Natural killer cell (primary cell): ENCODE measurements at regions not wholly inside any gene's neighbourhood (a gene's known extent, or its start where the extent isn't known, plus 50 kb on each side); places are given as distances from the start of the nearest gene placed in this dataset.

Experiments used
- ATAC-seq, 3 donors: fragments of 150-1000 bp in 2 of 3; fragments of 200-7000 bp in 1 of 3; cut with Tn5 transposase; 1 replicate in 1 of 3; 2 replicates in 2 of 3; pipeline ENCODE4 v1.10.0; 2021; ENCODE audit warnings: mild to moderate bottlenecking in 2 of 3, moderate library complexity in 2 of 3
- DNase-seq, 2 donors: peaks; one replicate each; pipeline versions ENCODE4 v3.0.0 to v3.0.0-alpha.2; 2013 to 2021; ENCODE audit warnings: mixed read lengths in 1 of 2
- H3K27ac ChIP-seq: one replicate; pipeline ENCODE4 v1.5.1; 2013; ENCODE audit warnings: mild to moderate bottlenecking, low read length
- H3K27me3 ChIP-seq: one replicate; pipeline ENCODE4 v1.6.1; 2013; ENCODE audit warnings: low read length; ENCODE audit not compliant: control insufficient read depth, insufficient read depth
- H3K36me3 ChIP-seq: one replicate; pipeline ENCODE4 v1.6.1; 2013; ENCODE audit warnings: low read length; ENCODE audit not compliant: control insufficient read depth, insufficient read depth
- H3K4me1 ChIP-seq: one replicate; pipeline ENCODE4 v1.6.1; 2013; ENCODE audit warnings: low read length; ENCODE audit not compliant: control insufficient read depth, insufficient read depth
- H3K4me3 ChIP-seq: one replicate; pipeline ENCODE4 v1.5.1; 2013; ENCODE audit warnings: low read length
- H3K9me3 ChIP-seq: one replicate; pipeline ENCODE4 v1.6.1; 2013; ENCODE audit warnings: low read length; ENCODE audit not compliant: control insufficient read depth, insufficient read depth
- H3K27ac Mint-ChIP-seq, 2 donors: one replicate each; pipeline ENCODE4 v1.8.0; 2022; ENCODE audit warnings: mild to moderate bottlenecking in 2 of 2, mixed read lengths in 2 of 2, moderate library complexity in 1 of 2
- H3K27me3 Mint-ChIP-seq, 2 donors: one replicate each; pipeline ENCODE4 v1.8.0; 2022; ENCODE audit warnings: low read depth in 2 of 2, mixed read lengths in 2 of 2
- H3K36me3 Mint-ChIP-seq: one replicate; pipeline ENCODE4 v1.8.0; 2022; ENCODE audit warnings: mixed read lengths
- H3K4me1 Mint-ChIP-seq, 2 donors: one replicate each; pipeline ENCODE4 v1.8.0; 2022; ENCODE audit warnings: mixed read lengths in 2 of 2
- H3K4me3 Mint-ChIP-seq: one replicate; pipeline ENCODE4 v1.8.0; 2022; ENCODE audit warnings: mild to moderate bottlenecking, moderate library complexity, mixed read lengths
- H3K9me3 Mint-ChIP-seq, 2 donors: one replicate each; pipeline ENCODE4 v1.8.0; 2022; ENCODE audit warnings: mixed read lengths in 2 of 2
- CTCF ChIP-seq: fragments of 200-600 bp; IDR thresholded peaks from one replicate; pipeline ENCODE4 v1.8.0; 2022; ENCODE audit warnings: antibody characterized with exemption
- WGBS: methylation state at CpG from one replicate; pipeline ENCODE4 v1.1.7; 2013; ENCODE audit warnings: missing lambda C conversion rate; ENCODE audit not compliant: insufficient coverage; 5-methylcytosine and 5-hydroxymethylcytosine counted together
- intact Hi-C: fragments of 100-400 bp; cut with micrococcal nuclease; formaldehyde crosslinking; loops from one replicate; pipeline ENCODE4 v1.14.2; 2022

GRCh38 chr6:134436281-134436815 is 118.4 kb upstream of the SGK1 start:
- TF ChIP-seq CTCF: no peak
- Mint-ChIP-seq H3K4me1 (no peaks in the 10 kb centered on the region), H3K9me3 (no peaks in the 10 kb centered on the region), H3K27ac (no peak overlapping the region), H3K4me3 (no peak overlapping the region), H3K27me3 (no peaks in the 10 kb centered on the region), H3K36me3 (no peaks in the 10 kb centered on the region)
- 76% methylated on average over 8 of the region's 9 CpGs for WGBS
- Histone ChIP-seq H3K4me3 (no peak overlapping the region), H3K4me1 (peaks cover 3% of the 10 kb centered on the region), H3K27ac (no peak overlapping the region), H3K9me3 (no peaks in the 10 kb centered on the region), H3K27me3 (no peaks in the 10 kb centered on the region), H3K36me3 (no peaks in the 10 kb centered on the region)
- ATAC-seq: no peak
- peak in 1 of 2 donors; percentile 52 for DNase-seq
- intact Hi-C loops: no loop called here

- no peaks in the 10 kb centered on the region for H3K9me3 Mint-ChIP-seq
- Histone ChIP-seq H3K27me3 (no peaks in the 10 kb centered on the region), H3K27ac (no peak overlapping the region), H3K9me3 (no peaks in the 10 kb centered on the region), H3K36me3 (no peaks in the 10 kb centered on the region), H3K4me3 (no peak overlapping the region), H3K4me1 (peaks cover 3% of the 10 kb centered on the region)
- H3K4me1 Mint-ChIP-seq: no peaks in the 10 kb centered on the region
- ATAC-seq: no peak
- no peaks in the 10 kb centered on the region for H3K36me3 Mint-ChIP-seq
- intact Hi-C loops: no loop called here
- TF ChIP-seq CTCF: no peak
- DNase-seq: no peak
- H3K27me3 Mint-ChIP-seq: no peaks in the 10 kb centered on the region
- no CpG with 5 or more reads among the region's 3 CpGs for WGBS
- H3K27ac Mint-ChIP-seq: no peak overlapping the region
- no peak overlapping the region for H3K4me3 Mint-ChIP-seq
These were observed 117.9 kb upstream of the SGK1 start for GRCh38 chr6:134435814-134436280.

- Histone ChIP-seq H3K9me3 (no peaks in the 10 kb centered on the region), H3K27me3 (no peaks in the 10 kb centered on the region), H3K4me3 (no peak overlapping the region), H3K4me1 (peaks cover 3% of the 10 kb centered on the region), H3K36me3 (no peaks in the 10 kb centered on the region), H3K27ac (no peak overlapping the region)
- H3K4me1 Mint-ChIP-seq: no peaks in the 10 kb centered on the region
- no peaks in the 10 kb centered on the region for H3K9me3 Mint-ChIP-seq
- H3K27me3 Mint-ChIP-seq: no peaks in the 10 kb centered on the region
- no peak overlapping the region for H3K4me3 Mint-ChIP-seq
- no peak overlapping the region for H3K27ac Mint-ChIP-seq
- no peaks in the 10 kb centered on the region for H3K36me3 Mint-ChIP-seq
- DNase-seq (peak in 1 of 2 donors; percentile 46), ATAC-seq (no peak)
- TF ChIP-seq CTCF: no peak
- 91% methylated on average over 5 of the region's 9 CpGs for WGBS
- intact Hi-C loops: no loop called here
These were observed 116.4 kb upstream of the SGK1 start for GRCh38 chr6:134434019-134434942.
